DOHH2 (cell line): ENCODE measurements at regions not wholly inside any gene's neighbourhood (a gene's known extent, or its start where the extent isn't known, plus 50 kb on each side); places are given as distances from the start of the nearest gene placed in this dataset.

Experiments used
- EZH2phosphoT487 ChIP-seq: fragments of 200-600 bp; sonication (generic); IDR thresholded peaks from 2 replicates; pipeline ENCODE4 v1.6.1; 2017; ENCODE audit warnings: borderline replicate concordance, mild to moderate bottlenecking, antibody characterized with exemption, low read length, moderate library complexity, mixed read lengths
- TF ChIP-seq, protein P1 (sequence below): fragments of 200-600 bp; sonication (generic); IDR thresholded peaks from one replicate; pipeline ENCODE4 v1.5.1; 2014; ENCODE audit warnings: antibody characterized with exemption, mild to moderate bottlenecking, low read depth, low read length; ENCODE audit not compliant: poor library complexity, severe bottlenecking

GRCh38 chr5:110032376-110032775 is 342.6 kb downstream of the MAN2A1 start:
- TF ChIP-seq, protein P1, sequence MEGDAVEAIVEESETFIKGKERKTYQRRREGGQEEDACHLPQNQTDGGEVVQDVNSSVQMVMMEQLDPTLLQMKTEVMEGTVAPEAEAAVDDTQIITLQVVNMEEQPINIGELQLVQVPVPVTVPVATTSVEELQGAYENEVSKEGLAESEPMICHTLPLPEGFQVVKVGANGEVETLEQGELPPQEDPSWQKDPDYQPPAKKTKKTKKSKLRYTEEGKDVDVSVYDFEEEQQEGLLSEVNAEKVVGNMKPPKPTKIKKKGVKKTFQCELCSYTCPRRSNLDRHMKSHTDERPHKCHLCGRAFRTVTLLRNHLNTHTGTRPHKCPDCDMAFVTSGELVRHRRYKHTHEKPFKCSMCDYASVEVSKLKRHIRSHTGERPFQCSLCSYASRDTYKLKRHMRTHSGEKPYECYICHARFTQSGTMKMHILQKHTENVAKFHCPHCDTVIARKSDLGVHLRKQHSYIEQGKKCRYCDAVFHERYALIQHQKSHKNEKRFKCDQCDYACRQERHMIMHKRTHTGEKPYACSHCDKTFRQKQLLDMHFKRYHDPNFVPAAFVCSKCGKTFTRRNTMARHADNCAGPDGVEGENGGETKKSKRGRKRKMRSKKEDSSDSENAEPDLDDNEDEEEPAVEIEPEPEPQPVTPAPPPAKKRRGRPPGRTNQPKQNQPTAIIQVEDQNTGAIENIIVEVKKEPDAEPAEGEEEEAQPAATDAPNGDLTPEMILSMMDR, result no peak
- no peak for TF ChIP-seq EZH2phosphoT487
